HepG2 (cell line): ENCODE measurements at regions not wholly inside any gene's neighbourhood (a gene's known extent, or its start where the extent isn't known, plus 50 kb on each side); places are given as distances from the start of the nearest gene placed in this dataset.

Experiments
- ATAC-seq: fragments of 200-7000 bp; cut with Tn5 transposase; 3 replicates; pipeline ENCODE4 v1.9.1; 2020; ENCODE audit warnings: mild to moderate bottlenecking, moderate library complexity
- BruUV-seq: library from RNA; stranded (reverse); fragments of 400-500 nt; replicated peaks from 2 replicates; lab custom pipeline; 2021; lab: Mats Ljungman, UMichigan
- CTCF ChIA-PET: fragments of 300-600 bp; formaldehyde crosslinking; extraction: SDS; loops from one replicate; lab custom pipeline; 2021; ENCODE audit warnings: low total read pairs, inconsistent platforms, low intra/inter-chr PET ratio; lab: Yijun Ruan, JAX
- POLR2A ChIA-PET: fragments of 350-600 bp; sonication (Branson Sonifier 250); formaldehyde crosslinking; loops from one replicate; lab custom pipeline; 2020; ENCODE audit warnings: antibody characterized with exemption, inconsistent platforms; lab: Yijun Ruan, JAX
- DNase-seq: peaks from one replicate; pipeline ENCODE4 v3.0.0-alpha.2; 2015; ENCODE audit warnings: low spot score
- FAIRE-seq: peaks from 3 replicates; lab custom pipeline; 2011; peaks lifted over from hg19 to GRCh38; lab: Jason Lieb, UNC
- H2AFZ ChIP-seq: one replicate; pipeline ENCODE4 v1.6.1; 2011; ENCODE audit warnings: low read length, inconsistent platforms
- H3K27ac ChIP-seq: fragments of 300-600 bp; 3 replicates; pipeline ENCODE4 v1.8.0; 2011; ENCODE audit warnings: mixed run types, mild to moderate bottlenecking, mixed read lengths, low read length, inconsistent platforms; ENCODE audit not compliant: insufficient read depth; ENCODE audit errors: extremely low read length
- H3K27me3 ChIP-seq, 2 experiments: fragments of 200-600 bp in 1 of 2; 2 replicates in 1 of 2; 3 replicates in 1 of 2; pipeline versions ENCODE4 v1.6.0 to v1.8.0; 2011; ENCODE audit warnings: low read length in 2 of 2, mild to moderate bottlenecking in 2 of 2, moderate library complexity in 2 of 2, inconsistent platforms in 1 of 2; ENCODE audit not compliant: insufficient read depth in 2 of 2, control insufficient read depth in 1 of 2
- H3K36me3 ChIP-seq, 2 experiments: fragments of 200-600 bp in 1 of 2; replicated peaks in 1 of 2; 2 replicates in 1 of 2; 3 replicates in 1 of 2; pipeline versions ENCODE4 v1.5.1 to v1.8.0; 2011; ENCODE audit warnings: low read length in 2 of 2, inconsistent platforms in 1 of 2; ENCODE audit not compliant: insufficient read depth in 2 of 2, control insufficient read depth in 1 of 2
- H3K4me1 ChIP-seq: 2 replicates; pipeline ENCODE4 v1.5.1; 2012; ENCODE audit warnings: low read length, inconsistent platforms; ENCODE audit not compliant: insufficient read depth
- H3K4me2 ChIP-seq: 2 replicates; pipeline ENCODE4 v1.6.0; 2011; ENCODE audit warnings: low read depth, low read length, inconsistent platforms
- H3K4me3 ChIP-seq, 3 experiments: fragments of 200-600 bp in 1 of 3; sonication (generic), shearing (Covaris generic) in 1 of 3; replicated peaks in 1 of 3; 2 replicates each; pipeline ENCODE4 v1.5.1; 2011 to 2016; ENCODE audit warnings: low read length in 3 of 3, inconsistent platforms in 2 of 3, low read depth in 2 of 3, mild to moderate bottlenecking in 2 of 3, control low read depth in 1 of 3, mixed read lengths in 1 of 3; ENCODE audit not compliant: insufficient read depth in 1 of 3
- H3K79me2 ChIP-seq: one replicate; pipeline ENCODE4 v1.6.1; 2011; ENCODE audit warnings: low read length, inconsistent platforms; ENCODE audit not compliant: insufficient read depth
- H3K9ac ChIP-seq: 2 replicates; pipeline ENCODE4 v1.6.0; 2011; ENCODE audit warnings: mild to moderate bottlenecking, low read depth, low read length, inconsistent platforms; ENCODE audit not compliant: insufficient read depth
- H3K9me3 ChIP-seq: 2 replicates; pipeline ENCODE4 v1.5.1; 2012; ENCODE audit warnings: mild to moderate bottlenecking, low read length
- H4K20me1 ChIP-seq: 2 replicates; pipeline ENCODE4 v1.6.0; 2011; ENCODE audit warnings: inconsistent platforms, mild to moderate bottlenecking, low read length, moderate library complexity; ENCODE audit not compliant: insufficient read depth
- HMGA1 ChIP-seq: sonication (generic); formaldehyde crosslinking; conservative IDR thresholded peaks from 2 replicates; pipeline ENCODE4 v1.4.0; 2020; ENCODE audit warnings: missing genetic modification reagents
- SAP130 ChIP-seq: IDR thresholded peaks from 2 replicates; pipeline ENCODE4 v1.6.1; 2016; ENCODE audit warnings: low read depth
- ZBTB8A ChIP-seq: sonication (generic); formaldehyde crosslinking; IDR thresholded peaks from 2 replicates; pipeline ENCODE4 v1.4.0; 2020; ENCODE audit warnings: mild to moderate bottlenecking, low read depth, missing genetic modification reagents, borderline replicate concordance
- ZNF569 ChIP-seq: sonication (generic); formaldehyde crosslinking; IDR thresholded peaks from 2 replicates; pipeline ENCODE4 v1.5.0; 2020; ENCODE audit warnings: mild to moderate bottlenecking, missing genetic modification reagents, moderate library complexity, borderline replicate concordance
- ZNF724P ChIP-seq: sonication (generic); formaldehyde crosslinking; IDR thresholded peaks from 2 replicates; pipeline ENCODE4 v1.8.0; 2022; ENCODE audit warnings: missing genetic modification reagents, borderline replicate concordance
- ZNF841 ChIP-seq: sonication (generic); formaldehyde crosslinking; IDR thresholded peaks from 2 replicates; pipeline ENCODE4 v1.8.1; 2023; ENCODE audit warnings: missing genetic modification reagents, borderline replicate concordance
- WGBS: methylation state at CpG from one replicate; pipeline ENCODE4 v1.1.6; 2017; ENCODE audit warnings: low lambda C conversion rate; 5-methylcytosine and 5-hydroxymethylcytosine counted together
- in situ Hi-C: cut with HindIII; loops from 2 replicates; pipeline ENCODE4 v1.10.0; 2017; ENCODE audit warnings: low pct_unique_long_range_greater_than_20kb; ENCODE audit not compliant: extremely low pct_ligation_motif_present
- intact Hi-C: fragments of 100-400 bp; cut with micrococcal nuclease; formaldehyde crosslinking; loops from one replicate; pipeline ENCODE4 v1.10.0; 2022; ENCODE audit not compliant: unreplicated experiment
- TF ChIP-seq, protein P1 (sequence below): sonication (generic); formaldehyde crosslinking; conservative IDR thresholded peaks from 2 replicates; pipeline ENCODE4 v1.8.1; 2023; ENCODE audit warnings: missing genetic modification reagents
- TF ChIP-seq, protein P2 (sequence below): sonication (generic); formaldehyde crosslinking; IDR thresholded peaks from 2 replicates; pipeline ENCODE4 v1.8.0; 2022; ENCODE audit warnings: mild to moderate bottlenecking, missing genetic modification reagents; ENCODE audit not compliant: insufficient replicate concordance
- TF ChIP-seq, protein P3 (sequence below): IDR thresholded peaks from 2 replicates; pipeline ENCODE4 v1.6.1; 2016; ENCODE audit warnings: mild to moderate bottlenecking

- H3K79me2 ChIP-seq = no peaks in the 10 kb centered on the region
- ChIA-PET CTCF (no interaction called here), POLR2A (no interaction called here)
- H2AFZ ChIP-seq = no peak overlapping the region
- H3K4me3 ChIP-seq = no peak overlapping the region
- ATAC-seq = no peak
- no peaks in the 10 kb centered on the region for H3K4me1 ChIP-seq
- no peak overlapping the region for H3K27ac ChIP-seq
- peaks cover 0 to 4% of the 10 kb centered on the region in 2 experiments; a peak in 1 of 5 replicates for H3K27me3 ChIP-seq
- no TSS peak for BruUV-seq
- H3K36me3 ChIP-seq = no peaks in the 10 kb centered on the region
- WGBS = 30% methylated on average over 4 of the region's 4 CpGs
- H3K9ac ChIP-seq = no peak overlapping the region
- H3K9me3 ChIP-seq = no peaks in the 10 kb centered on the region
- no peaks in the 10 kb centered on the region for H4K20me1 ChIP-seq
- in situ Hi-C loops (no loop called here), intact Hi-C loops (no loop called here)
- no peak for DNase-seq
- no peak overlapping the region for H3K4me2 ChIP-seq
- no peak for FAIRE-seq
- TF ChIP-seq, protein P1, sequence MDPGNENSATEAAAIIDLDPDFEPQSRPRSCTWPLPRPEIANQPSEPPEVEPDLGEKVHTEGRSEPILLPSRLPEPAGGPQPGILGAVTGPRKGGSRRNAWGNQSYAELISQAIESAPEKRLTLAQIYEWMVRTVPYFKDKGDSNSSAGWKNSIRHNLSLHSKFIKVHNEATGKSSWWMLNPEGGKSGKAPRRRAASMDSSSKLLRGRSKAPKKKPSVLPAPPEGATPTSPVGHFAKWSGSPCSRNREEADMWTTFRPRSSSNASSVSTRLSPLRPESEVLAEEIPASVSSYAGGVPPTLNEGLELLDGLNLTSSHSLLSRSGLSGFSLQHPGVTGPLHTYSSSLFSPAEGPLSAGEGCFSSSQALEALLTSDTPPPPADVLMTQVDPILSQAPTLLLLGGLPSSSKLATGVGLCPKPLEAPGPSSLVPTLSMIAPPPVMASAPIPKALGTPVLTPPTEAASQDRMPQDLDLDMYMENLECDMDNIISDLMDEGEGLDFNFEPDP (CRISPR knock-in tag) = no peak
- TF ChIP-seq ZNF569 (CRISPR knock-in tag) = no peak
- TF ChIP-seq ZNF724P (CRISPR knock-in tag) = no peak
- TF ChIP-seq ZNF841 = no peak
- TF ChIP-seq SAP130 (CRISPR knock-in tag) = no peak
- TF ChIP-seq HMGA1 (CRISPR knock-in tag) = no peak
- TF ChIP-seq, protein P2, sequence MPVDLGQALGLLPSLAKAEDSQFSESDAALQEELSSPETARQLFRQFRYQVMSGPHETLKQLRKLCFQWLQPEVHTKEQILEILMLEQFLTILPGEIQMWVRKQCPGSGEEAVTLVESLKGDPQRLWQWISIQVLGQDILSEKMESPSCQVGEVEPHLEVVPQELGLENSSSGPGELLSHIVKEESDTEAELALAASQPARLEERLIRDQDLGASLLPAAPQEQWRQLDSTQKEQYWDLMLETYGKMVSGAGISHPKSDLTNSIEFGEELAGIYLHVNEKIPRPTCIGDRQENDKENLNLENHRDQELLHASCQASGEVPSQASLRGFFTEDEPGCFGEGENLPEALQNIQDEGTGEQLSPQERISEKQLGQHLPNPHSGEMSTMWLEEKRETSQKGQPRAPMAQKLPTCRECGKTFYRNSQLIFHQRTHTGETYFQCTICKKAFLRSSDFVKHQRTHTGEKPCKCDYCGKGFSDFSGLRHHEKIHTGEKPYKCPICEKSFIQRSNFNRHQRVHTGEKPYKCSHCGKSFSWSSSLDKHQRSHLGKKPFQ = no peak
- TF ChIP-seq, protein P3, sequence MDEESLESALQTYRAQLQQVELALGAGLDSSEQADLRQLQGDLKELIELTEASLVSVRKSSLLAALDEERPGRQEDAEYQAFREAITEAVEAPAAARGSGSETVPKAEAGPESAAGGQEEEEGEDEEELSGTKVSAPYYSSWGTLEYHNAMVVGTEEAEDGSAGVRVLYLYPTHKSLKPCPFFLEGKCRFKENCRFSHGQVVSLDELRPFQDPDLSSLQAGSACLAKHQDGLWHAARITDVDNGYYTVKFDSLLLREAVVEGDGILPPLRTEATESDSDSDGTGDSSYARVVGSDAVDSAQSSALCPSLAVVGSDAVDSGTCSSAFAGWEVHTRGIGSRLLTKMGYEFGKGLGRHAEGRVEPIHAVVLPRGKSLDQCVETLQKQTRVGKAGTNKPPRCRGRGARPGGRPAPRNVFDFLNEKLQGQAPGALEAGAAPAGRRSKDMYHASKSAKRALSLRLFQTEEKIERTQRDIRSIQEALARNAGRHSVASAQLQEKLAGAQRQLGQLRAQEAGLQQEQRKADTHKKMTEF (CRISPR knock-in tag) = no peak
- no peak for TF ChIP-seq ZBTB8A (CRISPR knock-in tag)
- TF ChIP-seq, all 625 proteins: peak for 0
These were observed 68.1 kb downstream of the RBM43 start for GRCh38 chr2:151193576-151193975.
